ENCODE measurements at regions not wholly inside any gene's neighbourhood (a gene's known extent, or its start where the extent isn't known, plus 50 kb on each side); places are given as distances from the start of the nearest gene placed in this dataset.

GRCh38 chr13:88707646-88708045 is 1036.5 kb downstream of the SLITRK5 start:
- no peak for TF ChIP-seq POLR2A (IDR thresholded peaks at IDR 0.05; ENCODE audit: low read length)
- no peak for TF ChIP-seq GATA1 (IDR thresholded peaks at IDR 0.05; ENCODE audit: low read depth, low read length)

Measured in erythroblast (primary cell).